ENCODE measurements at regions not wholly inside any gene's neighbourhood (a gene's known extent, or its start where the extent isn't known, plus 50 kb on each side); places are given as distances from the start of the nearest gene placed in this dataset.

DNA sequence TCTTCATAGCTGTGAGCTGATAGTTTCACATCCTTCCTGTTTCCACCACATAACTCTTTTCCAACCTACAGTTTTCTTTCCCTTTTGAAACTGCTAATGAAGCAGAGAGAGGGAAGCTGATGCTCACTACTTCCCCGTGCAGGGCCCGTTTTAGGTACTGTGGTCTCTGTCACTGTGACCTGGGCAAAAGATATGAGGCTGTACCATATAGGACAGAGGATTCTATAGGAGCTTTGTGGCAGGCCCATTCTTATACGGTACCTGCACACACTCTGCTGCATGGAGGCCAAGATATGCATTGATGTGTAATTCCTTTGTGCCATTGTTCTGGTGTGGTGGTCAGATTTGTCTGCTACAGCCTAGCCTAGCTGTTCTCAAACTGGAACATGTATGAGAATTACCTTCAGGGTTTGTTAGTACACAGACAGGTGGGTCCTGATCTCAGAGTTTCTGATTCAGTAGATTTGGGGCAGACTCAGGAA lies 577.3 kb downstream of the LMO7 start:
- no peak overlapping the region for H3K27ac ChIP-seq (ENCODE audit: insufficient read length, low read depth, low read length)
- H3K27me3 Mint-ChIP-seq (ENCODE audit: low read depth), result no peaks in the 10 kb centered on the region
- no peak overlapping the region for H3K23ac ChIP-seq (ENCODE audit: insufficient read length, low read depth, low read length)
- no peaks in the 10 kb centered on the region for H3K9me3 ChIP-seq (ENCODE audit: control insufficient read depth, low read depth, low read length)
- H3K4me1 Mint-ChIP-seq, result no peaks in the 10 kb centered on the region
- H3K79me1 ChIP-seq (ENCODE audit: insufficient read depth, low read depth, low read length, poor library complexity, severe bottlenecking), result no peaks in the 10 kb centered on the region
- H2BK120ac ChIP-seq (ENCODE audit: low read depth, low read length, poor library complexity, severe bottlenecking), result no peak overlapping the region
- no peak overlapping the region for H2BK12ac ChIP-seq (ENCODE audit: insufficient read length, low read depth, low read length)
- no peak overlapping the region for H4K91ac ChIP-seq (ENCODE audit: insufficient read length, low read depth, low read length)
- no peaks in the 10 kb centered on the region for H4K20me1 ChIP-seq (ENCODE audit: control insufficient read depth, insufficient read depth, insufficient read length)
- WGBS (ENCODE audit: extremely low coverage, insufficient read length, low lambda C conversion rate), result no CpG with 5 or more reads among the region's 3 CpGs
- DNase-seq, result no peak
- H2AFZ ChIP-seq (ENCODE audit: low read length), result no peak overlapping the region
- H3K4me1 ChIP-seq (ENCODE audit: insufficient read depth, low read length), result no peaks in the 10 kb centered on the region; the same call in 1 of the 2 replicates
- H3K4me2 ChIP-seq (ENCODE audit: insufficient read depth, insufficient read length, low read length), result no peak overlapping the region
- H3K23me2 ChIP-seq (ENCODE audit: insufficient read length, low read depth, low read length, poor library complexity, severe bottlenecking), result no peaks in the 10 kb centered on the region
- H4K8ac ChIP-seq (replicated peaks; ENCODE audit: insufficient read length, low read depth, low read length), result no peak overlapping the region
- H4K5ac ChIP-seq (ENCODE audit: insufficient read length, low read depth, low read length), result no peak overlapping the region
- TF ChIP-seq, protein P1, sequence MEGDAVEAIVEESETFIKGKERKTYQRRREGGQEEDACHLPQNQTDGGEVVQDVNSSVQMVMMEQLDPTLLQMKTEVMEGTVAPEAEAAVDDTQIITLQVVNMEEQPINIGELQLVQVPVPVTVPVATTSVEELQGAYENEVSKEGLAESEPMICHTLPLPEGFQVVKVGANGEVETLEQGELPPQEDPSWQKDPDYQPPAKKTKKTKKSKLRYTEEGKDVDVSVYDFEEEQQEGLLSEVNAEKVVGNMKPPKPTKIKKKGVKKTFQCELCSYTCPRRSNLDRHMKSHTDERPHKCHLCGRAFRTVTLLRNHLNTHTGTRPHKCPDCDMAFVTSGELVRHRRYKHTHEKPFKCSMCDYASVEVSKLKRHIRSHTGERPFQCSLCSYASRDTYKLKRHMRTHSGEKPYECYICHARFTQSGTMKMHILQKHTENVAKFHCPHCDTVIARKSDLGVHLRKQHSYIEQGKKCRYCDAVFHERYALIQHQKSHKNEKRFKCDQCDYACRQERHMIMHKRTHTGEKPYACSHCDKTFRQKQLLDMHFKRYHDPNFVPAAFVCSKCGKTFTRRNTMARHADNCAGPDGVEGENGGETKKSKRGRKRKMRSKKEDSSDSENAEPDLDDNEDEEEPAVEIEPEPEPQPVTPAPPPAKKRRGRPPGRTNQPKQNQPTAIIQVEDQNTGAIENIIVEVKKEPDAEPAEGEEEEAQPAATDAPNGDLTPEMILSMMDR (conservative IDR thresholded peaks at IDR 0.05), result no peak
- H3K18ac ChIP-seq (ENCODE audit: insufficient read length, low read depth, low read length), result no peak overlapping the region
- no peaks in the 10 kb centered on the region for H3K9me3 Mint-ChIP-seq
- no peak overlapping the region for H3K27ac Mint-ChIP-seq
- H3K4me3 Mint-ChIP-seq, result no peak overlapping the region
- no peaks in the 10 kb centered on the region for H3K36me3 Mint-ChIP-seq (ENCODE audit: insufficient read depth in 1 of 3, low read depth in 3 of 3)
- H2BK20ac ChIP-seq (ENCODE audit: low read depth, low read length, poor library complexity, severe bottlenecking), result no peak overlapping the region
- H3K56ac ChIP-seq (ENCODE audit: insufficient read length, low read depth, low read length), result no peak overlapping the region
- H3K79me2 ChIP-seq (ENCODE audit: insufficient read depth, low read length), result no peaks in the 10 kb centered on the region
- H2AK5ac ChIP-seq (ENCODE audit: insufficient read length, low read length), result no peak overlapping the region
- no peak overlapping the region for H2BK5ac ChIP-seq (ENCODE audit: insufficient read length, low read length)
- H3K14ac ChIP-seq (ENCODE audit: insufficient read depth, low read length), result no peak overlapping the region
- no peak overlapping the region for H3K9ac ChIP-seq (ENCODE audit: extremely low read depth, insufficient read length, low read length)
- H3T11ph ChIP-seq (ENCODE audit: low read length), result no peak overlapping the region
- no peak overlapping the region for H3K4ac ChIP-seq (ENCODE audit: low read depth, low read length)
- no peaks in the 10 kb centered on the region for H3K27me3 ChIP-seq (ENCODE audit: insufficient read depth, low read length)
- no peak overlapping the region for H2BK15ac ChIP-seq (ENCODE audit: low read depth, low read length)
